OCI-LY7 (cell line): ENCODE measurements at regions not wholly inside any gene's neighbourhood (a gene's known extent, or its start where the extent isn't known, plus 50 kb on each side); places are given as distances from the start of the nearest gene placed in this dataset.

Experiments
- EZH2phosphoT487 ChIP-seq: fragments of 200-600 bp; sonication (generic); IDR thresholded peaks from 2 replicates; pipeline ENCODE4 v1.6.1; 2018; ENCODE audit warnings: low read depth, borderline replicate concordance, mild to moderate bottlenecking, mixed run types, antibody characterized with exemption, low read length, moderate library complexity, mixed read lengths
- TF ChIP-seq, protein P1 (sequence below): fragments of 200-600 bp; sonication (generic); conservative IDR thresholded peaks from 2 replicates; pipeline ENCODE4 v1.5.1; 2014; ENCODE audit warnings: mild to moderate bottlenecking, antibody characterized with exemption, low read length, moderate library complexity, mixed read lengths

DNA sequence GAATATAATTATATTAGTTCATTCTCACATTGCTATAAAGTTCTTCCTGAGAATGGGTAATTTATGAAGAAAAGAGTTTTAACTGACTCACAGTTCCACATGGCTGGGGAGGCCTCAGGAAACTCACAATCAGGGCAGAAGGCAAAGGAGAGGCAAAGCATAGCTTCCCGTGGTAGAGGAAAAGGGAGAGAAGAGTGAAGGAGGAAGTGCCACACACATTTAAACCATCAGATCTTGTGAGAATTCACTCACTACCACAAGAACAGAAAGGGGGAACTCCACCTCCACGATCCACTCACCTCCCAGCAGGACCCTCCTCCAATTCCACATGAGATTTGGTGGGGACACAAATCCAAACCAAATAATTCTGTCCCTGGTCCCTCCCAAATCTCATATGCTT, 773.4 kb upstream of the INTU start:
- TF ChIP-seq, protein P1, sequence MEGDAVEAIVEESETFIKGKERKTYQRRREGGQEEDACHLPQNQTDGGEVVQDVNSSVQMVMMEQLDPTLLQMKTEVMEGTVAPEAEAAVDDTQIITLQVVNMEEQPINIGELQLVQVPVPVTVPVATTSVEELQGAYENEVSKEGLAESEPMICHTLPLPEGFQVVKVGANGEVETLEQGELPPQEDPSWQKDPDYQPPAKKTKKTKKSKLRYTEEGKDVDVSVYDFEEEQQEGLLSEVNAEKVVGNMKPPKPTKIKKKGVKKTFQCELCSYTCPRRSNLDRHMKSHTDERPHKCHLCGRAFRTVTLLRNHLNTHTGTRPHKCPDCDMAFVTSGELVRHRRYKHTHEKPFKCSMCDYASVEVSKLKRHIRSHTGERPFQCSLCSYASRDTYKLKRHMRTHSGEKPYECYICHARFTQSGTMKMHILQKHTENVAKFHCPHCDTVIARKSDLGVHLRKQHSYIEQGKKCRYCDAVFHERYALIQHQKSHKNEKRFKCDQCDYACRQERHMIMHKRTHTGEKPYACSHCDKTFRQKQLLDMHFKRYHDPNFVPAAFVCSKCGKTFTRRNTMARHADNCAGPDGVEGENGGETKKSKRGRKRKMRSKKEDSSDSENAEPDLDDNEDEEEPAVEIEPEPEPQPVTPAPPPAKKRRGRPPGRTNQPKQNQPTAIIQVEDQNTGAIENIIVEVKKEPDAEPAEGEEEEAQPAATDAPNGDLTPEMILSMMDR, result no peak
- no peak for TF ChIP-seq EZH2phosphoT487
